Keratinocyte (primary cell): ENCODE measurements at regions not wholly inside any gene's neighbourhood (a gene's known extent, or its start where the extent isn't known, plus 50 kb on each side); places are given as distances from the start of the nearest gene placed in this dataset.

Experiments
- DNase-seq: peaks from one replicate; pipeline ENCODE4 v3.0.0-alpha.2; 2011; ENCODE audit warnings: low read depth, missing footprints, low spot score
- FAIRE-seq: peaks from 2 replicates; lab custom pipeline; 2011; peaks lifted over from hg19 to GRCh38; lab: Jason Lieb, UNC
- H2AFZ ChIP-seq: 2 replicates; pipeline ENCODE4 v1.6.0; 2012; ENCODE audit warnings: low read length, control low read depth, inconsistent platforms; ENCODE audit not compliant: control insufficient read depth
- H3K27ac ChIP-seq: 2 replicates; pipeline ENCODE4 v1.5.1; 2011; ENCODE audit warnings: low read length; ENCODE audit not compliant: control insufficient read depth, insufficient read depth
- H3K27me3 ChIP-seq: 3 replicates; pipeline ENCODE4 v1.6.0; 2011; ENCODE audit warnings: low read length; ENCODE audit not compliant: control insufficient read depth, insufficient read depth; ENCODE audit errors: extremely low read depth
- H3K36me3 ChIP-seq, 2 experiments: 2 replicates in 1 of 2; 3 replicates in 1 of 2; pipeline ENCODE4 v1.5.1; 2011; ENCODE audit warnings: low read length in 2 of 2, mild to moderate bottlenecking in 1 of 2; ENCODE audit not compliant: control insufficient read depth in 2 of 2, insufficient read depth in 2 of 2; ENCODE audit errors: extremely low read depth in 1 of 2
- H3K4me1 ChIP-seq: 3 replicates; pipeline ENCODE4 v1.5.1; 2011; ENCODE audit warnings: low read length; ENCODE audit not compliant: control insufficient read depth, insufficient read depth; ENCODE audit errors: extremely low read depth
- H3K4me2 ChIP-seq: 3 replicates; pipeline ENCODE4 v1.6.0; 2011; ENCODE audit warnings: low read depth, low read length; ENCODE audit not compliant: control insufficient read depth, insufficient read depth; ENCODE audit errors: extremely low read depth
- H3K4me3 ChIP-seq, 3 experiments: fragments of 200-600 bp in 1 of 3; sonication (generic) in 1 of 3; 2 replicates in 2 of 3; 3 replicates in 1 of 3; pipeline ENCODE4 v1.5.1; 2011 to 2016; ENCODE audit warnings: low read length in 3 of 3, mild to moderate bottlenecking in 3 of 3, control low read depth in 2 of 3, inconsistent platforms in 1 of 3, low read depth in 1 of 3, mixed read lengths in 1 of 3, mixed run types in 1 of 3, moderate library complexity in 1 of 3; ENCODE audit not compliant: control insufficient read depth in 2 of 3, insufficient read depth in 2 of 3; ENCODE audit errors: extremely low read depth in 1 of 3
- H3K79me2 ChIP-seq: 2 replicates; pipeline ENCODE4 v1.6.0; 2012; ENCODE audit warnings: low read length; ENCODE audit not compliant: control insufficient read depth, insufficient read depth
- H3K9ac ChIP-seq: 3 replicates; pipeline ENCODE4 v1.6.0; 2011; ENCODE audit warnings: low read length; ENCODE audit not compliant: control insufficient read depth, insufficient read depth; ENCODE audit errors: extremely low read depth
- H3K9me1 ChIP-seq: 3 replicates; pipeline ENCODE4 v1.6.0; 2011; ENCODE audit warnings: low read length; ENCODE audit not compliant: control insufficient read depth, insufficient read depth; ENCODE audit errors: extremely low read depth
- H3K9me3 ChIP-seq: 2 replicates; pipeline ENCODE4 v1.5.1; 2012; ENCODE audit warnings: low read depth, low read length; ENCODE audit not compliant: control insufficient read depth
- H4K20me1 ChIP-seq: 3 replicates; pipeline ENCODE4 v1.6.0; 2011; ENCODE audit warnings: low read length; ENCODE audit not compliant: control insufficient read depth, insufficient read depth; ENCODE audit errors: extremely low read depth
- CTCF ChIP-seq, 3 experiments: IDR thresholded peaks in 1 of 3; conservative IDR thresholded peaks in 1 of 3; optimal IDR thresholded peaks in 1 of 3; 2 replicates in 2 of 3; 3 replicates in 1 of 3; pipeline versions ENCODE3 to v1.5.1; 2011; ENCODE audit warnings: low read length in 3 of 3, mild to moderate bottlenecking in 3 of 3, moderate library complexity in 2 of 3, control low read depth in 1 of 3, inconsistent platforms in 1 of 3; ENCODE audit not compliant: insufficient read depth in 2 of 3; ENCODE audit errors: extremely low read depth in 1 of 3
- EZH2 ChIP-seq: IDR thresholded peaks from one replicate; pipeline ENCODE4 v1.6.1; 2012; ENCODE audit warnings: inconsistent platforms, mild to moderate bottlenecking, low read length, moderate library complexity
- dilution Hi-C: fragments of 300-500 bp; cut with MboI; formaldehyde crosslinking; loops from one replicate; pipeline ENCODE4 v1.7.0; 2020; ENCODE audit warnings: low sequenced_read_pairs; ENCODE audit not compliant: extremely low pct_ligation_motif_present

- no peaks in the 10 kb centered on the region for H4K20me1 ChIP-seq
- DNase-seq, result no peak
- no peak for TF ChIP-seq CTCF (optimal IDR thresholded peaks at IDR 0.05 in 1 of 3, IDR thresholded peaks at IDR 0.05 in 1 of 3, conservative IDR thresholded peaks at IDR 0.05 in 1 of 3; ENCODE audit: extremely low read depth in 1 of 3, insufficient read depth in 2 of 3, low read length in 3 of 3)
- H3K9me3 ChIP-seq, result no peaks in the 10 kb centered on the region
- H2AFZ ChIP-seq, result no peak overlapping the region
- H3K9me1 ChIP-seq, result no peaks in the 10 kb centered on the region
- H3K36me3 ChIP-seq, result no peaks in the 10 kb centered on the region
- dilution Hi-C loops, result no loop called here
- no peak overlapping the region for H3K27ac ChIP-seq
- no peaks in the 10 kb centered on the region for H3K27me3 ChIP-seq
- FAIRE-seq, result no peak
- H3K4me2 ChIP-seq, result no peak overlapping the region
- H3K4me3 ChIP-seq, result no peak overlapping the region
- no peak overlapping the region for H3K9ac ChIP-seq
- H3K79me2 ChIP-seq, result no peaks in the 10 kb centered on the region
- no peaks in the 10 kb centered on the region for H3K4me1 ChIP-seq
These were observed 268.6 kb downstream of the SEC61B start for GRCh38 chr9:99490729-99491128.

GRCh38 chr9:99491408-99492158, 269.5 kb downstream of the SEC61B start:
- no peak overlapping the region for H3K4me2 ChIP-seq
- H3K4me3 ChIP-seq, result no peak overlapping the region
- TF ChIP-seq CTCF (optimal IDR thresholded peaks at IDR 0.05 in 1 of 3, IDR thresholded peaks at IDR 0.05 in 1 of 3, conservative IDR thresholded peaks at IDR 0.05 in 1 of 3; ENCODE audit: extremely low read depth in 1 of 3, insufficient read depth in 2 of 3, low read length in 3 of 3) (no peak), EZH2 (no peak)
- no peaks in the 10 kb centered on the region for H3K36me3 ChIP-seq
- H3K27me3 ChIP-seq, result no peaks in the 10 kb centered on the region
- H3K9me3 ChIP-seq, result no peaks in the 10 kb centered on the region
- no peak overlapping the region for H2AFZ ChIP-seq
- dilution Hi-C loops, result no loop called here
- no peaks in the 10 kb centered on the region for H4K20me1 ChIP-seq
- H3K9ac ChIP-seq, result no peak overlapping the region
- no peaks in the 10 kb centered on the region for H3K9me1 ChIP-seq
- no peaks in the 10 kb centered on the region for H3K79me2 ChIP-seq
- FAIRE-seq (no peak), DNase-seq (no peak)
- H3K4me1 ChIP-seq, result no peaks in the 10 kb centered on the region
- H3K27ac ChIP-seq, result no peak overlapping the region
